GM10248 (cell line): ENCODE measurements at regions not wholly inside any gene's neighbourhood (a gene's known extent, or its start where the extent isn't known, plus 50 kb on each side); places are given as distances from the start of the nearest gene placed in this dataset.

Source experiments
- CTCF ChIA-PET: fragments of 300-600 bp; sonication (Branson Sonifier 250); formaldehyde crosslinking; extraction: SDS; loops from one replicate; lab custom pipeline; 2021; ENCODE audit warnings: antibody characterized with exemption; lab: Yijun Ruan, JAX
- POLR2A ChIA-PET: fragments of 350-650 bp; sonication (Branson Sonifier 250); formaldehyde crosslinking; extraction: SDS; loops from one replicate; lab custom pipeline; 2020; ENCODE audit warnings: antibody characterized with exemption; lab: Yijun Ruan, JAX
- DNase-seq: peaks from one replicate; pipeline ENCODE4 v3.0.0; 2012; ENCODE audit errors: extremely low spot score
- CTCF ChIP-seq: IDR thresholded peaks from 2 replicates; pipeline ENCODE4 v1.5.1; 2012; ENCODE audit warnings: mild to moderate bottlenecking, low read depth; ENCODE audit errors: extremely low read depth, missing control alignments, control extremely low read depth

GRCh38 chr1:81702079-81702715, 98.5 kb upstream of the ADGRL2 start:
- ChIA-PET POLR2A (no interaction called here), CTCF (no interaction called here)
- TF ChIP-seq CTCF: no peak
- no peak for DNase-seq

GRCh38 chr1:81700728-81701470, 99.8 kb upstream of the ADGRL2 start:
- POLR2A ChIA-PET: no interaction called here
- CTCF ChIA-PET: no interaction called here
- no peak for TF ChIP-seq CTCF
- DNase-seq: no peak

GRCh38 chr1:81699234-81699633, 101.5 kb upstream of the ADGRL2 start:
- TF ChIP-seq CTCF: no peak
- CTCF ChIA-PET: no interaction called here
- POLR2A ChIA-PET: no interaction called here
- no peak for DNase-seq

- CTCF ChIA-PET: interaction anchor here (1.3 kb wide), 1 partner anchor 10 kb away, joined by 6 read pairs; no protein-coding TSS in a partner anchor
- POLR2A ChIA-PET: no interaction called here
- TF ChIP-seq CTCF: no peak
- no peak for DNase-seq
Measured at GRCh38 chr1:81695741-81696140, 105.0 kb upstream of the ADGRL2 start.

GRCh38 chr1:81693316-81693715, 107.4 kb upstream of the ADGRL2 start:
- TF ChIP-seq CTCF: no peak
- ChIA-PET POLR2A (no interaction called here), CTCF (no interaction called here)
- no peak for DNase-seq

GRCh38 chr1:81690676-81691453, 109.9 kb upstream of the ADGRL2 start:
- DNase-seq: no peak
- no peak for TF ChIP-seq CTCF
- ChIA-PET POLR2A (no interaction called here), CTCF (no interaction called here)
